Peyer's patch (tissue), 4 donors: ENCODE measurements at regions not wholly inside any gene's neighbourhood (a gene's known extent, or its start where the extent isn't known, plus 50 kb on each side); places are given as distances from the start of the nearest gene placed in this dataset.

Source experiments
- POLR2A ChIP-seq, 2 donors: fragments of 450-650 bp; IDR thresholded peaks; one replicate each; pipeline ENCODE4 v1.5.1; 2017; ENCODE audit warnings: antibody characterized with exemption in 2 of 2, mild to moderate bottlenecking in 2 of 2, moderate library complexity in 2 of 2
- TF ChIP-seq, protein P1 (sequence below), 6 experiments: fragments of 450-650 bp in 4 of 6; fragments of 200-600 bp in 2 of 6; sonication (generic) in 1 of 6; IDR thresholded peaks; one replicate each; pipeline ENCODE4 v1.5.1; 2017 to 2019; ENCODE audit warnings: antibody characterized with exemption in 6 of 6, mild to moderate bottlenecking in 3 of 6, moderate library complexity in 1 of 6

GRCh38 chr1:4517186-4517954 lies 137.0 kb upstream of the AJAP1 start:
- TF ChIP-seq, protein P1, sequence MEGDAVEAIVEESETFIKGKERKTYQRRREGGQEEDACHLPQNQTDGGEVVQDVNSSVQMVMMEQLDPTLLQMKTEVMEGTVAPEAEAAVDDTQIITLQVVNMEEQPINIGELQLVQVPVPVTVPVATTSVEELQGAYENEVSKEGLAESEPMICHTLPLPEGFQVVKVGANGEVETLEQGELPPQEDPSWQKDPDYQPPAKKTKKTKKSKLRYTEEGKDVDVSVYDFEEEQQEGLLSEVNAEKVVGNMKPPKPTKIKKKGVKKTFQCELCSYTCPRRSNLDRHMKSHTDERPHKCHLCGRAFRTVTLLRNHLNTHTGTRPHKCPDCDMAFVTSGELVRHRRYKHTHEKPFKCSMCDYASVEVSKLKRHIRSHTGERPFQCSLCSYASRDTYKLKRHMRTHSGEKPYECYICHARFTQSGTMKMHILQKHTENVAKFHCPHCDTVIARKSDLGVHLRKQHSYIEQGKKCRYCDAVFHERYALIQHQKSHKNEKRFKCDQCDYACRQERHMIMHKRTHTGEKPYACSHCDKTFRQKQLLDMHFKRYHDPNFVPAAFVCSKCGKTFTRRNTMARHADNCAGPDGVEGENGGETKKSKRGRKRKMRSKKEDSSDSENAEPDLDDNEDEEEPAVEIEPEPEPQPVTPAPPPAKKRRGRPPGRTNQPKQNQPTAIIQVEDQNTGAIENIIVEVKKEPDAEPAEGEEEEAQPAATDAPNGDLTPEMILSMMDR (IDR thresholded peaks at IDR 0.05), result no peak
- TF ChIP-seq POLR2A (IDR thresholded peaks at IDR 0.05), result no peak
